ENCODE measurements at regions not wholly inside any gene's neighbourhood (a gene's known extent, or its start where the extent isn't known, plus 50 kb on each side); places are given as distances from the start of the nearest gene placed in this dataset.

DNA sequence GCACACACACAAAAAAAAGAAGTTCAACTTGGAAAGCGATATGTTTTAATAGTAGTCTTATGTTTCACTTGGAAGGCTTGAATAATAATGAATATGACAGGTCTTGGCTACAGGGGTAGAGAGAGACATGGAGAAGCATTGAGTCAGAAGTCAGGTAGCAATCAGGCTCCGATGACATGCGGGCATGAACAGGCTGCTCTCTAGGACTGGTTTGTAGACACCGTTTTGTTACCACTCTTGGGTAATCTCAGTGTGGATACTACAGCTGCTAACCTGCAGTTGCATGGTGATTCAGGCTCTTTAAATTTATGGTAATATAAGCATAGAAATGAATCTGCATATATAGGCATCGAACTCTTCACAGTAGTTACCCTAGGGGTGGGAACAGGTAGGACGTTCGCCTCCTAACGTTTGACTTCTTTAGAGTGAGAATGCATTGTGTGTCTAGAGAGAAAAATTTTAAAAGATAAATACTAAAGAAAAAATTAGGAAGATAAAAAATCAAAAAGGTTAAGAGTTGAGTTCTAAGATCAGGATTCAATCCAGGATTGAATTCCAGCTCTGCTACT lies 241.6 kb upstream of the KBTBD8 start:
- no peak overlapping the region for H3K9ac ChIP-seq (ENCODE audit: low read depth, low read length)
- no peaks in the 10 kb centered on the region for H3K36me3 ChIP-seq (ENCODE audit: insufficient read depth, low read depth, low read length)
- H3K9me3 ChIP-seq (ENCODE audit: insufficient read depth, low read depth, low read length): no peaks in the 10 kb centered on the region
- no peak overlapping the region for H3K27ac ChIP-seq (ENCODE audit: low read length)
- H3K27me3 ChIP-seq (ENCODE audit: insufficient read depth, low read length): no peaks in the 10 kb centered on the region
- no peaks in the 10 kb centered on the region for H3K4me1 ChIP-seq (ENCODE audit: insufficient read depth, low read length)
- H3K4me3 ChIP-seq (ENCODE audit: low read length): no peak overlapping the region

- Histone ChIP-seq H3K27ac (ENCODE audit: low read length) (no peak overlapping the region), H3K4me1 (ENCODE audit: insufficient read depth, low read length) (no peaks in the 10 kb centered on the region), H3K9me3 (ENCODE audit: insufficient read depth, low read depth, low read length) (no peaks in the 10 kb centered on the region), H3K4me3 (ENCODE audit: low read length) (no peak overlapping the region), H3K27me3 (ENCODE audit: insufficient read depth, low read length) (no peaks in the 10 kb centered on the region), H3K9ac (ENCODE audit: low read depth, low read length) (no peak overlapping the region), H3K36me3 (ENCODE audit: insufficient read depth, low read depth, low read length) (no peaks in the 10 kb centered on the region)
Observed at GRCh38 chr3:66761093-66761780, 236.9 kb upstream of the KBTBD8 start.

GRCh38 chr3:66762916-66763693 lies 235.0 kb upstream of the KBTBD8 start:
- Histone ChIP-seq H3K27me3 (ENCODE audit: insufficient read depth, low read length) (no peaks in the 10 kb centered on the region), H3K4me3 (ENCODE audit: low read length) (no peak overlapping the region), H3K9ac (ENCODE audit: low read depth, low read length) (no peak overlapping the region), H3K36me3 (ENCODE audit: insufficient read depth, low read depth, low read length) (no peaks in the 10 kb centered on the region), H3K4me1 (ENCODE audit: insufficient read depth, low read length) (no peaks in the 10 kb centered on the region), H3K27ac (ENCODE audit: low read length) (no peak overlapping the region), H3K9me3 (ENCODE audit: insufficient read depth, low read depth, low read length) (no peaks in the 10 kb centered on the region)

GRCh38 chr3:66778107-66778506 lies 220.0 kb upstream of the KBTBD8 start:
- H3K4me3 ChIP-seq (ENCODE audit: low read length): no peak overlapping the region
- no peaks in the 10 kb centered on the region for H3K9me3 ChIP-seq (ENCODE audit: insufficient read depth, low read depth, low read length)
- H3K9ac ChIP-seq (ENCODE audit: low read depth, low read length): no peak overlapping the region
- no peaks in the 10 kb centered on the region for H3K36me3 ChIP-seq (ENCODE audit: insufficient read depth, low read depth, low read length)
- no peak overlapping the region for H3K27ac ChIP-seq (ENCODE audit: low read length)
- no peaks in the 10 kb centered on the region for H3K27me3 ChIP-seq (ENCODE audit: insufficient read depth, low read length)
- H3K4me1 ChIP-seq (ENCODE audit: insufficient read depth, low read length): peaks cover 15% of the 10 kb centered on the region; the same call in 1 of the 2 replicates

GRCh38 chr3:66778777-66779176 lies 219.3 kb upstream of the KBTBD8 start:
- no peak overlapping the region for H3K4me3 ChIP-seq (ENCODE audit: low read length)
- H3K4me1 ChIP-seq (ENCODE audit: insufficient read depth, low read length): peaks cover 15% of the 10 kb centered on the region; the same call in 1 of the 2 replicates
- no peaks in the 10 kb centered on the region for H3K36me3 ChIP-seq (ENCODE audit: insufficient read depth, low read depth, low read length)
- H3K27ac ChIP-seq (ENCODE audit: low read length): no peak overlapping the region
- H3K9me3 ChIP-seq (ENCODE audit: insufficient read depth, low read depth, low read length): no peaks in the 10 kb centered on the region
- H3K27me3 ChIP-seq (ENCODE audit: insufficient read depth, low read length): no peaks in the 10 kb centered on the region
- no peak overlapping the region for H3K9ac ChIP-seq (ENCODE audit: low read depth, low read length)

- Histone ChIP-seq H3K27ac (ENCODE audit: low read length) (no peak overlapping the region), H3K9ac (ENCODE audit: low read depth, low read length) (no peak overlapping the region), H3K9me3 (ENCODE audit: insufficient read depth, low read depth, low read length) (no peaks in the 10 kb centered on the region), H3K27me3 (ENCODE audit: insufficient read depth, low read length) (no peaks in the 10 kb centered on the region), H3K4me3 (ENCODE audit: low read length) (no peak overlapping the region), H3K36me3 (ENCODE audit: insufficient read depth, low read depth, low read length) (no peaks in the 10 kb centered on the region), H3K4me1 (ENCODE audit: insufficient read depth, low read length) (no peaks in the 10 kb centered on the region)
Observed at GRCh38 chr3:66785191-66785909, 212.8 kb upstream of the KBTBD8 start.

DNA sequence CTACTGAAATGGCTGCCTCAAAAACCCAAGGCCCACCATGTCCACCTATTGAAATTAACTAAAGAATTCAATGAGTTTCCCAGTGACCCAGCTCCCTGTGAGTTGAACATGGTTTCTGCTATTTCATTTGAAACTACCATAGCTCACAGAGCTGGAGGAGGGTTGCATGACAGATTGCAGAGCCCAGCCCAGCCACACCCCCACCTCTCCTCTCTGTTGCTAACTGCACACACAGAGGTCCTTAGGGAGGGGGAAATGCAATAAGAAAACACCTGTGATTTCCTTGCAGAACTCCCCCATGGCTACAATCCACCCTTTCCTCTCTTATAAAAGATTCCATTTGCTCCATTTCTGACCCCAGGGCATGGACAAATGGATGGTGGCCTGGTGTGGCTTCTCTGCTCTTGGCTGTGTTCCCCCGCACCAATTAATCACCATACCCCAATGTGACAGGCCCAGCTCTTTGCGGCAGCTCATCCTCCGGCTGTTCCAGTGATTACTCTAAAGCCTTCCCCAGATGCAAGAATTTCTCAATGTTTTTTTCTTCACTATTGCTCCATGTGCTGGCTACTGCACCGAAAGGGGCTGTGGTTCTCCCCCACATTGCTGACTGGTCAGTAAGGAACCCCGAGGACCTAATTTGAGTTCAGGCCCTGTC lies 208.4 kb upstream of the KBTBD8 start:
- H3K27ac ChIP-seq (ENCODE audit: low read length): no peak overlapping the region
- no peaks in the 10 kb centered on the region for H3K36me3 ChIP-seq (ENCODE audit: insufficient read depth, low read depth, low read length)
- H3K4me1 ChIP-seq (ENCODE audit: insufficient read depth, low read length): no peaks in the 10 kb centered on the region

DNA sequence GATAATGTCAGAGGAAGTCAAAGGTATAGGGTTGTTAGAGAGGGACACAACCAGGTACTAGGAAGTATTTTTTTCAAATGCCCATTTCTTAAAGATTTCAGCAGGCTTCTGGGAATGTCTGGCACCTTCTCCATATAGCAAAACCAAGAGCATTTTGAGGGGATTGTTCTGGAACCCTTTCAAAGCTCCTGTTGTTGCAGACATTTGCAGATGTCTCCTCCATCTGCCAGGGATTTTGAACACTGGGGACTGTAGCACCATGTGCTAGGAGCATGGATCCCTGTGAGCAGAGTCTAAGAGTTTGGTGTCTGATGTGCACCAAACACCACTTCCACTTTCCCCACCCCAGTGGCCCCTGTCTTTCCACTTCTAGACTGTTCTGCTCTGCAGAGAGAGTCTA lies 206.0 kb upstream of the KBTBD8 start:
- no peak overlapping the region for H3K27ac ChIP-seq (ENCODE audit: low read length)
- peaks cover 5% of the 10 kb centered on the region; the same call in 1 of the 2 replicates for H3K36me3 ChIP-seq (ENCODE audit: insufficient read depth, low read depth, low read length)
- peaks cover 5% of the 10 kb centered on the region for H3K9me3 ChIP-seq (ENCODE audit: insufficient read depth, low read depth, low read length)
- H3K27me3 ChIP-seq (ENCODE audit: insufficient read depth, low read length): no peaks in the 10 kb centered on the region
- H3K4me1 ChIP-seq (ENCODE audit: insufficient read depth, low read length): no peaks in the 10 kb centered on the region
- H3K9ac ChIP-seq (ENCODE audit: low read depth, low read length): no peak overlapping the region
- no peak overlapping the region for H3K4me3 ChIP-seq (ENCODE audit: low read length)

More for the DNA sequence above, 208.4 kb upstream of the KBTBD8 start:
- no peak overlapping the region for H3K9ac ChIP-seq (ENCODE audit: low read depth, low read length)
- H3K9me3 ChIP-seq (ENCODE audit: insufficient read depth, low read depth, low read length): no peaks in the 10 kb centered on the region
- H3K4me3 ChIP-seq (ENCODE audit: low read length): no peak overlapping the region
- no peaks in the 10 kb centered on the region for H3K27me3 ChIP-seq (ENCODE audit: insufficient read depth, low read length)

DNA sequence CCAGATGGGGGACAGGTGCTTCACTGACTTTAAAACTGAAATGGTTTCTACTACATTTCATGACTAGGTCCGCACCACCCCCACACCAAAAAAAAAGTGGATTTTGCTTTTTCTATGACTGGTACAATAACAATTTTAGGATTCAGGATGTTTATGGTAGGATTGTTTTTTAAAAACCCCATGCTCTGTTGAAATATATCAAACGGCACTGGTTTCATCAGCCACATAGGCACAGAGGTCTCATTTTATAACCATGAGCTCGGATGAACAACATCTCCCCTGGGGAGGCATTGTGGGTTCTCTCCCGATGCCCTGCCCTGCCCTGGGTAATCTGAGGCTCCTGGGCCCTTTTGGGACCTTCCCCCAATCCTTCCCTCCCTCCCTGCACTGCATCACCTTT lies 202.7 kb upstream of the KBTBD8 start:
- H3K36me3 ChIP-seq (ENCODE audit: insufficient read depth, low read depth, low read length): peaks cover 5% of the 10 kb centered on the region; the same call in 1 of the 2 replicates
- peaks cover 11% of the 10 kb centered on the region for H3K9me3 ChIP-seq (ENCODE audit: insufficient read depth, low read depth, low read length)
- no peaks in the 10 kb centered on the region; the same call in 1 of the 2 replicates for H3K4me1 ChIP-seq (ENCODE audit: insufficient read depth, low read length)
- no peaks in the 10 kb centered on the region for H3K27me3 ChIP-seq (ENCODE audit: insufficient read depth, low read length)
- no peak overlapping the region for H3K9ac ChIP-seq (ENCODE audit: low read depth, low read length)
- H3K4me3 ChIP-seq (ENCODE audit: low read length): no peak overlapping the region
- no peak overlapping the region for H3K27ac ChIP-seq (ENCODE audit: low read length)

GRCh38 chr3:66796343-66796742 lies 201.8 kb upstream of the KBTBD8 start:
- H3K9ac ChIP-seq (ENCODE audit: low read depth, low read length): no peak overlapping the region
- H3K36me3 ChIP-seq (ENCODE audit: insufficient read depth, low read depth, low read length): peaks cover 5% of the 10 kb centered on the region; the same call in 1 of the 2 replicates
- no peak overlapping the region for H3K27ac ChIP-seq (ENCODE audit: low read length)
- H3K9me3 ChIP-seq (ENCODE audit: insufficient read depth, low read depth, low read length): peaks cover 11% of the 10 kb centered on the region
- H3K4me1 ChIP-seq (ENCODE audit: insufficient read depth, low read length): no peaks in the 10 kb centered on the region; the same call in 1 of the 2 replicates
- H3K4me3 ChIP-seq (ENCODE audit: low read length): no peak overlapping the region
- H3K27me3 ChIP-seq (ENCODE audit: insufficient read depth, low read length): no peaks in the 10 kb centered on the region

Data from iPS-20b (cell line).